A549 (cell line): ENCODE measurements at regions not wholly inside any gene's neighbourhood (a gene's known extent, or its start where the extent isn't known, plus 50 kb on each side); places are given as distances from the start of the nearest gene placed in this dataset.

Experiments used
- GATA3 ChIP-seq: IDR thresholded peaks from 2 replicates; pipeline ENCODE4 v1.6.1; 2012; ENCODE audit warnings: borderline replicate concordance
- HOXA7 ChIP-seq: fragments of 250-450 bp; sonication (Bioruptor Pico); IDR thresholded peaks from 2 replicates; pipeline ENCODE4 v1.5.0; 2020; ENCODE audit warnings: mild to moderate bottlenecking, moderate library complexity

- TF ChIP-seq GATA3 (no peak), HOXA7 (CRISPR knock-in tag) (no peak)
These were observed 85.8 kb upstream of the RGMA start for GRCh38 chr15:93174836-93175235.
